ENCODE measurements at regions not wholly inside any gene's neighbourhood (a gene's known extent, or its start where the extent isn't known, plus 50 kb on each side); places are given as distances from the start of the nearest gene placed in this dataset.

GRCh38 chr12:27178255-27178654, 65.8 kb upstream of the STK38L start:
- H3K9me3 Mint-ChIP-seq = peaks cover under 1 to 1% of the 10 kb centered on the region in 2 experiments; a peak in 3 of 5 replicates
- DNase-seq = no peak
- no peaks in the 10 kb centered on the region for H3K27me3 Mint-ChIP-seq (ENCODE audit: low read depth)
- Histone ChIP-seq H3K4me1 (ENCODE audit: insufficient read depth, low read length) (no peaks in the 10 kb centered on the region), H2AFZ (ENCODE audit: low read length) (no peak overlapping the region), H3K27ac (ENCODE audit: insufficient read length, low read depth, low read length) (no peak overlapping the region), H3K18ac (ENCODE audit: insufficient read length, low read depth, low read length) (no peak overlapping the region), H4K91ac (ENCODE audit: insufficient read length, low read depth, low read length) (no peak overlapping the region), H2BK5ac (ENCODE audit: insufficient read length, low read length) (no peak overlapping the region), H3K23ac (ENCODE audit: insufficient read length, low read depth, low read length) (no peak overlapping the region), H4K8ac (replicated peaks; ENCODE audit: insufficient read length, low read depth, low read length) (no peak overlapping the region), H3K4ac (ENCODE audit: low read depth, low read length) (no peak overlapping the region), H3K27me3 (ENCODE audit: insufficient read depth, low read length) (no peaks in the 10 kb centered on the region), H3K56ac (ENCODE audit: insufficient read length, low read depth, low read length) (no peak overlapping the region), H3T11ph (ENCODE audit: low read length) (no peak overlapping the region), H2BK15ac (ENCODE audit: low read depth, low read length) (no peak overlapping the region), H4K20me1 (ENCODE audit: control insufficient read depth, insufficient read depth, insufficient read length) (no peaks in the 10 kb centered on the region), H3K14ac (ENCODE audit: insufficient read depth, low read length) (no peak overlapping the region), H3K79me1 (ENCODE audit: insufficient read depth, low read depth, low read length, poor library complexity, severe bottlenecking) (no peaks in the 10 kb centered on the region), H3K9ac (ENCODE audit: extremely low read depth, insufficient read length, low read length) (no peak overlapping the region), H2BK12ac (ENCODE audit: insufficient read length, low read depth, low read length) (no peak overlapping the region), H2AK5ac (ENCODE audit: insufficient read length, low read length) (no peak overlapping the region), H3K23me2 (ENCODE audit: insufficient read length, low read depth, low read length, poor library complexity, severe bottlenecking) (no peaks in the 10 kb centered on the region), H3K9me3 (ENCODE audit: control insufficient read depth, low read depth, low read length) (no peaks in the 10 kb centered on the region), H2BK120ac (ENCODE audit: low read depth, low read length, poor library complexity, severe bottlenecking) (no peak overlapping the region), H4K5ac (ENCODE audit: insufficient read length, low read depth, low read length) (no peak overlapping the region), H2BK20ac (ENCODE audit: low read depth, low read length, poor library complexity, severe bottlenecking) (no peak overlapping the region), H3K79me2 (ENCODE audit: insufficient read depth, low read length) (no peaks in the 10 kb centered on the region), H3K4me2 (ENCODE audit: insufficient read depth, insufficient read length, low read length) (no peak overlapping the region)
- WGBS (ENCODE audit: extremely low coverage, insufficient read length, low lambda C conversion rate) = no CpG with 5 or more reads among the region's 1 CpG
- H3K36me3 Mint-ChIP-seq (ENCODE audit: insufficient read depth in 1 of 3, low read depth in 3 of 3) = peaks cover 0 to 2% (median 1%) of the 10 kb centered on the region in 3 experiments; a peak in 5 of 7 replicates
- H3K27ac Mint-ChIP-seq = no peak overlapping the region
- no peaks in the 10 kb centered on the region; a peak in 2 of 4 replicates for H3K4me1 Mint-ChIP-seq
- no peak for TF ChIP-seq CTCF (conservative IDR thresholded peaks at IDR 0.05)
- H3K4me3 Mint-ChIP-seq = no peak overlapping the region
